ENCODE measurements at regions not wholly inside any gene's neighbourhood (a gene's known extent, or its start where the extent isn't known, plus 50 kb on each side); places are given as distances from the start of the nearest gene placed in this dataset.

- no peak for DNase-seq (ENCODE audit: insufficient read length, low spot score)
- FAIRE-seq, result no peak
- TF ChIP-seq CTCF (IDR thresholded peaks at IDR 0.05; ENCODE audit: insufficient read depth, missing control alignments), result no peak
These were observed 70.2 kb downstream of the SLC25A47 start for GRCh38 chr14:100393362-100393761.

- peak; percentile 76 for DNase-seq (ENCODE audit: insufficient read length, low spot score)
- FAIRE-seq, result peak; percentile 46
- no peak for TF ChIP-seq CTCF (IDR thresholded peaks at IDR 0.05; ENCODE audit: insufficient read depth, missing control alignments)
These were observed 71.0 kb downstream of the SLC25A47 start for GRCh38 chr14:100393906-100394732.

GRCh38 chr14:100394886-100395672, 71.9 kb downstream of the SLC25A47 start:
- FAIRE-seq (no peak), DNase-seq (ENCODE audit: insufficient read length, low spot score) (no peak)
- no peak for TF ChIP-seq CTCF (IDR thresholded peaks at IDR 0.05; ENCODE audit: insufficient read depth, missing control alignments)

GRCh38 chr14:100396266-100396795, 73.2 kb downstream of the SLC25A47 start:
- DNase-seq (ENCODE audit: insufficient read length, low spot score), result no peak
- no peak for TF ChIP-seq CTCF (IDR thresholded peaks at IDR 0.05; ENCODE audit: insufficient read depth, missing control alignments)
- FAIRE-seq, result no peak

GRCh38 chr14:100397005-100397404, 73.9 kb downstream of the SLC25A47 start:
- DNase-seq (ENCODE audit: insufficient read length, low spot score) (no peak), FAIRE-seq (no peak)
- no peak for TF ChIP-seq CTCF (IDR thresholded peaks at IDR 0.05; ENCODE audit: insufficient read depth, missing control alignments)

- FAIRE-seq (no peak), DNase-seq (ENCODE audit: insufficient read length, low spot score) (no peak)
- TF ChIP-seq CTCF (IDR thresholded peaks at IDR 0.05; ENCODE audit: insufficient read depth, missing control alignments), result no peak
These were observed 74.9 kb downstream of the SLC25A47 start for GRCh38 chr14:100398044-100398443.

Data from D721Med (cell line).